ENCODE measurements at regions not wholly inside any gene's neighbourhood (a gene's known extent, or its start where the extent isn't known, plus 50 kb on each side); places are given as distances from the start of the nearest gene placed in this dataset.

- TF ChIP-seq CTCF (IDR thresholded peaks at IDR 0.05): no peak
- TF ChIP-seq POLR2A (IDR thresholded peaks at IDR 0.05): no peak
Measured at GRCh38 chr14:37932008-37932407, 275.7 kb upstream of the SSTR1 start.

All from uterus (tissue), 2 donors.